Ovary (tissue), 3 donors: ENCODE measurements at regions not wholly inside any gene's neighbourhood (a gene's known extent, or its start where the extent isn't known, plus 50 kb on each side); places are given as distances from the start of the nearest gene placed in this dataset.

Experiments
- CTCF ChIP-seq, 3 donors: fragments of 450-650 bp in 2 of 3; fragments of 200-600 bp in 1 of 3; IDR thresholded peaks; one replicate each; pipeline versions ENCODE4 v1.5.1 to v1.8.0; 2016 to 2022; ENCODE audit warnings: antibody characterized with exemption in 3 of 3, mild to moderate bottlenecking in 1 of 3
- EP300 ChIP-seq: sonication (generic); formaldehyde crosslinking; IDR thresholded peaks from one replicate; pipeline ENCODE4 v1.6.1; 2017; ENCODE audit warnings: antibody characterized with exemption
- POLR2A ChIP-seq: fragments of 450-650 bp; IDR thresholded peaks from one replicate; pipeline ENCODE4 v1.6.1; 2017; ENCODE audit warnings: antibody characterized with exemption, mild to moderate bottlenecking, moderate library complexity
- donor health status: DM: no; HTN: no; CAD: no.

DNA sequence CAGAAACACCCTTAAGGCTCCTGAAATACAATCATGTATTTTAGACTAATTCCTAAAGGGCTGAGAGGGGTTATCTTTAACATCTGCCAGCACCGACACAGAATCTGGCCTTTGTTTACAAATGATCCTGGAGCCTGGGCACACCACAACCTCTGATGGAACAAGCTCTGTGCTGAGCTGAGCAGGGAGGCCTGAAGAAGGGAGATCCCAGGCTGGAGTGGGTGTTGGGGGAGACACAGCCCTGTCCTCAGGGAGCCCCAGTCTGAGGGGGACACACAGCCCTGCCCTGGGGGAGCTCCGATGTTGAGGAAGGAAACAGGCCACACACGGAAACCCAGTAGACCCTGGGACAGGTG, 130.5 kb downstream of the VEGFA start:
- no peak for TF ChIP-seq CTCF (IDR thresholded peaks at IDR 0.05)
- TF ChIP-seq POLR2A: no peak
- no peak for TF ChIP-seq EP300
